B cell (primary cell): ENCODE measurements at regions not wholly inside any gene's neighbourhood (a gene's known extent, or its start where the extent isn't known, plus 50 kb on each side); places are given as distances from the start of the nearest gene placed in this dataset.

Source experiments
- ATAC-seq: fragments of 200-7000 bp; cut with Tn5 transposase; one replicate; pipeline ENCODE4 v1.10.0; 2021; ENCODE audit warnings: low read depth, mild to moderate bottlenecking, moderate number of reproducible peaks, moderate library complexity
- CTCF ChIA-PET: fragments of 350-600 bp; sonication (Branson Sonifier 250); formaldehyde crosslinking; loops from one replicate; lab custom pipeline; 2021; ENCODE audit warnings: antibody characterized with exemption, inconsistent platforms; lab: Charles Lee
- POLR2A ChIA-PET: fragments of 350-600 bp; sonication (Branson Sonifier 250); formaldehyde crosslinking; loops from one replicate; lab custom pipeline; 2021; ENCODE audit warnings: antibody characterized with exemption; lab: Charles Lee
- DNase-seq: peaks from one replicate; pipeline ENCODE4 v3.0.0; 2013
- H2AFZ ChIP-seq: 2 replicates; pipeline ENCODE4 v1.6.1; 2012; ENCODE audit warnings: mild to moderate bottlenecking, low read depth, low read length; ENCODE audit not compliant: insufficient read depth, poor library complexity, severe bottlenecking
- H3K27ac ChIP-seq, 2 donors: 1 replicate in 1 of 2; 2 replicates in 1 of 2; pipeline ENCODE4 v1.5.1; 2012 to 2013; ENCODE audit warnings: low read length in 2 of 2, mild to moderate bottlenecking in 2 of 2, moderate library complexity in 1 of 2
- H3K27me3 ChIP-seq, 4 experiments: fragments of 200-600 bp in 1 of 4; sonication (generic) in 1 of 4; replicated peaks in 1 of 4; 1 replicate in 2 of 4; 2 replicates in 2 of 4; pipeline versions ENCODE4 v1.6.1 to v1.7.0; 2013 to 2016; ENCODE audit warnings: low read length in 3 of 4, mild to moderate bottlenecking in 2 of 4, mixed read lengths in 1 of 4, moderate library complexity in 1 of 4; ENCODE audit not compliant: insufficient read depth in 4 of 4, control insufficient read depth in 3 of 4; ENCODE audit errors: control extremely low read depth in 1 of 4
- H3K36me3 ChIP-seq, 2 experiments: replicated peaks in 1 of 2; 1 replicate in 1 of 2; 2 replicates in 1 of 2; pipeline versions ENCODE4 v1.6.1 to v1.7.1; 2013; ENCODE audit warnings: low read length in 1 of 2; ENCODE audit not compliant: insufficient read depth in 2 of 2, control insufficient read depth in 1 of 2; ENCODE audit errors: control extremely low read depth in 1 of 2, extremely low read depth in 1 of 2
- H3K4me1 ChIP-seq, 2 donors: fragments of 200-600 bp in 1 of 2; sonication (generic) in 1 of 2; 1 replicate in 1 of 2; 2 replicates in 1 of 2; pipeline versions ENCODE4 v1.5.1 to v1.6.1; 2013 to 2017; ENCODE audit warnings: low read length in 2 of 2; ENCODE audit not compliant: control insufficient read depth in 2 of 2, insufficient read depth in 2 of 2
- H3K4me2 ChIP-seq: replicated peaks from 2 replicates; pipeline ENCODE3; 2012; ENCODE audit warnings: mild to moderate bottlenecking, low read depth, low read length; ENCODE audit not compliant: poor library complexity, severe bottlenecking
- H3K4me3 ChIP-seq, 5 experiments: fragments of 200-600 bp in 1 of 5; sonication (generic) in 1 of 5; 1 replicate in 3 of 5; 2 replicates in 2 of 5; pipeline versions ENCODE4 v1.5.1 to v1.7.0; 2011 to 2016; ENCODE audit warnings: low read length in 4 of 5, mild to moderate bottlenecking in 4 of 5, low read depth in 2 of 5, control low read depth in 1 of 5, moderate library complexity in 1 of 5; ENCODE audit not compliant: insufficient read depth in 1 of 5; ENCODE audit errors: control extremely low read depth in 1 of 5, extremely low read depth in 1 of 5
- H3K79me2 ChIP-seq: fragments of 200-600 bp; sonication (generic); one replicate; pipeline ENCODE4 v1.6.0; 2016; ENCODE audit warnings: low read length; ENCODE audit not compliant: control insufficient read depth, insufficient read depth
- H3K9ac ChIP-seq: fragments of 200-600 bp; sonication (generic); 2 replicates; pipeline ENCODE4 v1.6.1; 2017; ENCODE audit warnings: mild to moderate bottlenecking, low read length, moderate library complexity
- H3K9me3 ChIP-seq, 3 donors: one replicate each; pipeline versions ENCODE4 v1.6.1 to v1.7.1; 2013; ENCODE audit warnings: low read length in 2 of 3; ENCODE audit not compliant: control insufficient read depth in 2 of 3, insufficient read depth in 1 of 3; ENCODE audit errors: control extremely low read depth in 1 of 3
- H4K20me1 ChIP-seq: 2 replicates; pipeline ENCODE4 v1.6.0; 2012; ENCODE audit warnings: mild to moderate bottlenecking, low read length; ENCODE audit not compliant: insufficient read depth, control insufficient read depth, poor library complexity, severe bottlenecking
- H3K27ac Mint-ChIP-seq: one replicate; pipeline ENCODE4 v1.8.0; 2021; ENCODE audit warnings: mixed read lengths
- H3K27me3 Mint-ChIP-seq: one replicate; pipeline ENCODE4 v1.8.0; 2021; ENCODE audit warnings: mixed read lengths
- H3K4me1 Mint-ChIP-seq: one replicate; pipeline ENCODE4 v1.8.0; 2021; ENCODE audit warnings: mixed read lengths
- H3K4me3 Mint-ChIP-seq: one replicate; pipeline ENCODE4 v1.8.0; 2021; ENCODE audit warnings: mixed read lengths
- H3K9me3 Mint-ChIP-seq: one replicate; pipeline ENCODE4 v1.8.0; 2022; ENCODE audit warnings: mixed read lengths; ENCODE audit not compliant: insufficient read depth
- CTCF ChIP-seq: fragments of 200-600 bp; IDR thresholded peaks from one replicate; pipeline ENCODE4 v1.8.0; 2022; ENCODE audit warnings: antibody characterized with exemption, mild to moderate bottlenecking
- EZH2 ChIP-seq: IDR thresholded peaks from 2 replicates; pipeline ENCODE4 v1.6.1; 2012; ENCODE audit warnings: borderline replicate concordance, low read depth, mild to moderate bottlenecking, moderate library complexity, low read length; ENCODE audit not compliant: insufficient read depth, poor library complexity, severe bottlenecking
- WGBS: methylation state at CpG from one replicate; pipeline ENCODE4 v1.1.5; 2013; ENCODE audit warnings: missing lambda C conversion rate; ENCODE audit not compliant: insufficient coverage; 5-methylcytosine and 5-hydroxymethylcytosine counted together
- intact Hi-C: fragments of 100-400 bp; cut with micrococcal nuclease; formaldehyde crosslinking; loops from one replicate; pipeline ENCODE4 v1.10.0; 2022

DNA sequence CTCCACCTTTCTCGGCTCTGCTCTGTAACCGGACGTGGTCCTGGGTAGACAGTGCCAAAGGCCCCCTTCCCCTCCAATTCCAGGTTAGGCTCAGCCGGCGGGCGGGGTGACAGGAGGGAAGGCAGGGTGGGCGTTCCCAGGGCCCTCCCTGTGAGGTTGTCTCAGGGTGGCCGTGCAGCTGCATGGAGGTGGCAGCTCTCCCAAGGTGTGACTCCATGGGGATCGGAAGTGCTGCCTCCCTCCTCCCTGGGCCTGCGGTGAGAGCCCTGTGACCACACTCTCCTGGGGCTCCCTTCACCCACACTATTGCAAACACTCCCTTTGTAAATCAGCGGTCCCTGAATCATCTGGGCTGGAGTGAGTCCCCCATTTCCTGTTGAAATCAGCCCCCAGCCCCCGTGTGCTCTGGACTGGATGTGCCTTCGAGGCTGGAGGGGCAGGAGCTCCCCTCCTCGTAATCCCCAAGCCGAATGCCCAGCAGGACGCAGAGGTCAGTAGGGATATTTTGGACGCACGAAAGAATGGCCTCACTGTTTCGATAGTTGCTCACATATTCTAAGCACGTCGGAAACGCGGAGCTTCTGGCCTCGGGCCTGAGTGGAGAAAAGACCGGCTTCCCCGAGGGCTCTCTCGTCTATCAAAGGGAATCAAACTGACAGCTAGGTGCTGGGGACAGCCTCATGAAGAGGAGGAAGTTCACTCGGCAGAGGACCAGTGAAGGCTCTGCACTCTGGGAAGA, 107.6 kb upstream of the COL5A1 start:
- ATAC-seq (no peak), DNase-seq (no peak)
- H3K4me1 ChIP-seq: no peaks in the 10 kb centered on the region
- WGBS: 82% methylated on average over 24 of the region's 28 CpGs
- H3K4me3 Mint-ChIP-seq: no peak overlapping the region
- no peaks in the 10 kb centered on the region for H3K27me3 ChIP-seq
- H3K27me3 Mint-ChIP-seq: peaks cover 2% of the 10 kb centered on the region
- H3K36me3 ChIP-seq: no peaks in the 10 kb centered on the region
- no peak overlapping the region for H3K4me3 ChIP-seq
- H3K9me3 Mint-ChIP-seq: no peaks in the 10 kb centered on the region
- H3K27ac Mint-ChIP-seq: no peak overlapping the region
- ChIA-PET CTCF (no interaction called here), POLR2A (no interaction called here)
- H3K79me2 ChIP-seq: no peaks in the 10 kb centered on the region
- no peaks in the 10 kb centered on the region for H3K4me1 Mint-ChIP-seq
- H2AFZ ChIP-seq: no peak overlapping the region
- TF ChIP-seq CTCF: no peak
- no peak for TF ChIP-seq EZH2
- no peak overlapping the region for H3K9ac ChIP-seq
- H3K9me3 ChIP-seq: peaks cover 0 to 15% (median 0%) of the 10 kb centered on the region in 3 donors
- intact Hi-C loops: no loop called here
- H4K20me1 ChIP-seq: no peaks in the 10 kb centered on the region
- no peak overlapping the region for H3K27ac ChIP-seq
- H3K4me2 ChIP-seq: no peak overlapping the region

DNA sequence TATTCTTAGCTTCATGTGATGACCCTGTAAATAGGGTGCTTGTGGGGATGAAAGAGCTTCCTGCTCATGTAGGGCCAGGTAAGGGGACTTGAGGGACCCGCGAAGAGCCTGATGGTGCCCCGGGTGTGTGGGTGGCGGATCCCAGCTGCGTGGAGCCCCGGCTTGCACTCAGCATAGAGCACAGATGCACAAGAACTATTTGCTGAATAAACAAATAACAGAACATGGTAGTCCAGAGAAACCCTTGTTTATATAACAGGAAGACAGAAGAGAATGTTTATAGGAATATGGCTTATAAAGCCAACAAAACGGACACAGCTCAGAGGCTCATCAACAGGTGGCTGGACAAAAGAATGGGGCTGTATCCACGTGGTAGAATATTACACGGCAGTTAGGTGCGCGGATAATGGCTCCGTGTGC, 106.9 kb upstream of the COL5A1 start:
- DNase-seq: no peak

More for the DNA sequence above, 106.9 kb upstream of the COL5A1 start:
- CTCF ChIA-PET: no interaction called here
- Mint-ChIP-seq H3K27ac (no peak overlapping the region), H3K4me3 (no peak overlapping the region), H3K27me3 (no peaks in the 10 kb centered on the region), H3K9me3 (no peaks in the 10 kb centered on the region), H3K4me1 (no peaks in the 10 kb centered on the region)
- H3K27ac ChIP-seq: no peak overlapping the region
- no peaks in the 10 kb centered on the region for H3K27me3 ChIP-seq
- POLR2A ChIA-PET: no interaction called here
- intact Hi-C loops: no loop called here
- H3K9me3 ChIP-seq: peaks cover 0 to 15% (median 0%) of the 10 kb centered on the region in 3 donors
- H3K4me1 ChIP-seq: no peaks in the 10 kb centered on the region
- 88% methylated on average over 9 of the region's 12 CpGs for WGBS
- no peak overlapping the region for H3K4me2 ChIP-seq
- no peak overlapping the region for H2AFZ ChIP-seq
- H3K36me3 ChIP-seq: no peaks in the 10 kb centered on the region
- H3K9ac ChIP-seq: no peak overlapping the region
- no peaks in the 10 kb centered on the region for H4K20me1 ChIP-seq
- TF ChIP-seq EZH2 (no peak), CTCF (no peak)
- no peak for ATAC-seq
- no peaks in the 10 kb centered on the region for H3K79me2 ChIP-seq
- no peak overlapping the region for H3K4me3 ChIP-seq
